ENCODE measurements at regions not wholly inside any gene's neighbourhood (a gene's known extent, or its start where the extent isn't known, plus 50 kb on each side); places are given as distances from the start of the nearest gene placed in this dataset.
"Not testable (repeated sequence)": the region's sequence is repeated elsewhere in the genome, so short reads cannot be mapped to it uniquely, and the experiment has no call there.

DNA sequence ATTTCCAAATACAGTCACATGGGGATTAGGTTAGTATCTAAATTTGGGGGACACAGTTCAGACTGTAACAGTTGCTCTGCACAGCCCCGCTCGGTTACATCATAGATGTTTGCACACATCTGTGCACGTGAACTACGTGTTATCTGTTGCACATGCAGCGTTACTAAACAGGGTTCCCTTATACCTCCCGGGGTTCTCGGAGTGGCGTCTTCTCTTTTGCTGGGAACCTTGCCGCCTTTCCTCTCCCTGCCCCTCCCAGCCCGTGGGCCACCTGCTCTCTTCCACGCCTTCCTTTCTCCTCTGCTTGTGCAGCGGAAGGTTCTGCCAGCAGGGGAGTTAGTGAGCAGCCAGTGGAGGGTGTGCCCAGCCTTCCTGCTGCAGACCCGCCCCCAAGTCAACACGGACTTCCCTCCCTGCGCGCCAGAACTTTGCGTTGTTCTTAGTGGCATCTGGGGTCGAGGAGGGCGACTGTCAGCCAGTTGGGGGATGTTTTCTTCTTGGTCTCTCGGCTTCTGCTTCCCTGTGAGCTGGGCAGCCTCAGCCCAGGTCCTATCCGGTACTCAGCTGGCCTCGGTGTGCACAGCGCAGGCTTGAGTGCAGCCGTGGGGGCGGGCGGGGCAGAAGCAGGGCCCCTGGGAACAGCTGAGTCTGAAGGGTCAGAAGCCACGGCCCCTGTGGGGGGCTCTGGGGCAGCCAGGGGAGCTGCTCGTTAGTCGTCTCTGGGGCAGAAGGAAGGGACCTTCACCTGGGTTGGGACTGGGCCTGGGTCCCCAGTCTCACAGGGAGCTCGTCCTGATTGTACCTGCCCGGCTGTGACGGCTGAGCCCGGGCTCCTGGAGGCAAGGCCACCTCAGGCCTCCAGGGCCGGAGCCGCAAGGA, 146.7 kb downstream of the IGLL1 start:
- TF ChIP-seq, protein P1, sequence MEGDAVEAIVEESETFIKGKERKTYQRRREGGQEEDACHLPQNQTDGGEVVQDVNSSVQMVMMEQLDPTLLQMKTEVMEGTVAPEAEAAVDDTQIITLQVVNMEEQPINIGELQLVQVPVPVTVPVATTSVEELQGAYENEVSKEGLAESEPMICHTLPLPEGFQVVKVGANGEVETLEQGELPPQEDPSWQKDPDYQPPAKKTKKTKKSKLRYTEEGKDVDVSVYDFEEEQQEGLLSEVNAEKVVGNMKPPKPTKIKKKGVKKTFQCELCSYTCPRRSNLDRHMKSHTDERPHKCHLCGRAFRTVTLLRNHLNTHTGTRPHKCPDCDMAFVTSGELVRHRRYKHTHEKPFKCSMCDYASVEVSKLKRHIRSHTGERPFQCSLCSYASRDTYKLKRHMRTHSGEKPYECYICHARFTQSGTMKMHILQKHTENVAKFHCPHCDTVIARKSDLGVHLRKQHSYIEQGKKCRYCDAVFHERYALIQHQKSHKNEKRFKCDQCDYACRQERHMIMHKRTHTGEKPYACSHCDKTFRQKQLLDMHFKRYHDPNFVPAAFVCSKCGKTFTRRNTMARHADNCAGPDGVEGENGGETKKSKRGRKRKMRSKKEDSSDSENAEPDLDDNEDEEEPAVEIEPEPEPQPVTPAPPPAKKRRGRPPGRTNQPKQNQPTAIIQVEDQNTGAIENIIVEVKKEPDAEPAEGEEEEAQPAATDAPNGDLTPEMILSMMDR (tag by site-specific recombination; IDR thresholded peaks at IDR 0.05) = peak; percentile 51
- TF ChIP-seq KLF9 (tag by site-specific recombination; IDR thresholded peaks at IDR 0.05; ENCODE audit: low read depth) = peak; percentile 89
- TF ChIP-seq, protein P2, sequence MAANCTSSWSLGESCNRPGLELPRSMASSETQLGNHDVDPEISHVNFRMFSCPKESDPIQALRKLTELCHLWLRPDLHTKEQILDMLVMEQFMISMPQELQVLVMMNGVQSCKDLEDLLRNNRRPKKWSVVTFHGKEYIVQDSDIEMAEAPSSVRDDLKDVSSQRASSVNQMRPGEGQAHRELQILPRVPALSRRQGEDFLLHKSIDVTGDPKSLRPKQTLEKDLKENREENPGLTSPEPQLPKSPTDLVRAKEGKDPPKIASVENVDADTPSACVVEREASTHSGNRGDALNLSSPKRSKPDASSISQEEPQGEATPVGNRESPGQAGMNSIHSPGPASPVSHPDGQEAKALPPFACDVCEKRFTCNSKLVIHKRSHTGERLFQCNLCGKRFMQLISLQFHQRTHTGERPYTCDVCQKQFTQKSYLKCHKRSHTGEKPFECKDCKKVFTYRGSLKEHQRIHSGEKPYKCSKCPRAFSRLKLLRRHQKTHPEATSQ (tag by site-specific recombination; IDR thresholded peaks at IDR 0.05) = not testable (repeated sequence)
- TF ChIP-seq, protein P3, sequence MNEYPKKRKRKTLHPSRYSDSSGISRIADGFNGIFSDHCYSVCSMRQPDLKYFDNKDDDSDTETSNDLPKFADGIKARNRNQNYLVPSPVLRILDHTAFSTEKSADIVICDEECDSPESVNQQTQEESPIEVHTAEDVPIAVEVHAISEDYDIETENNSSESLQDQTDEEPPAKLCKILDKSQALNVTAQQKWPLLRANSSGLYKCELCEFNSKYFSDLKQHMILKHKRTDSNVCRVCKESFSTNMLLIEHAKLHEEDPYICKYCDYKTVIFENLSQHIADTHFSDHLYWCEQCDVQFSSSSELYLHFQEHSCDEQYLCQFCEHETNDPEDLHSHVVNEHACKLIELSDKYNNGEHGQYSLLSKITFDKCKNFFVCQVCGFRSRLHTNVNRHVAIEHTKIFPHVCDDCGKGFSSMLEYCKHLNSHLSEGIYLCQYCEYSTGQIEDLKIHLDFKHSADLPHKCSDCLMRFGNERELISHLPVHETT (tag by site-specific recombination; IDR thresholded peaks at IDR 0.05) = not testable (repeated sequence)
- not testable (repeated sequence) for TF ChIP-seq ZNF768, ZNF473 (tag by site-specific recombination; IDR thresholded peaks at IDR 0.05)

Measured in HEK293 (cell line).